HCEC 1CT (cell line): ENCODE measurements at regions not wholly inside any gene's neighbourhood (a gene's known extent, or its start where the extent isn't known, plus 50 kb on each side); places are given as distances from the start of the nearest gene placed in this dataset.

Experiments
- DNase-seq: peaks from one replicate; pipeline ENCODE4 v3.0.0-alpha.2; 2017

DNA sequence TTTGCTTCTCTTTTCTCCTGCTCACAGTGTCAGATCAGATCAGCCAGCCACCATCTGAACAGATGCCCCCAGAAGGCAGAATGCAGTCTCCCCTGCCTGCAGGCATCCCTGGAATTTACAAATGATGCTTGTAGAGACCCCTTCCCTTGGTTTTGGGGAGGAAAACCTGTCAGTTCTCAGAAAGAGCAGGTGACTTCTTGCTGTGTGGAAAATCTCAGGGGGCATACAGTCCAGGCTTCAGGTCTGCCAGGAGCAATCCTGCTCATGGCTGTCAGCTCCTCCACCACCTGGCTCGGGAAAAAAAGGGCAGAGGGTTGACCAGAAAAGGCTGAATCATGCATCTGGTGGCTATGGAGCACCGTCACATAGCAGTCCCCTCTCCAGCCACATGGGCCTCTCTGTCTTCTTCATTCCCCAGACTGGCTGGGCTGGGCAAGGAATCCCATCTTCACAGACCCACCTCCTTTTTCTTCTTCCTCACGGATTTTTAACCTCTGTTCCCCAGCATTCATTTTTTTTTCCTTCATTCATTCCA is 107.0 kb downstream of the KCNF1 start:
- DNase-seq, result no peak

DNA sequence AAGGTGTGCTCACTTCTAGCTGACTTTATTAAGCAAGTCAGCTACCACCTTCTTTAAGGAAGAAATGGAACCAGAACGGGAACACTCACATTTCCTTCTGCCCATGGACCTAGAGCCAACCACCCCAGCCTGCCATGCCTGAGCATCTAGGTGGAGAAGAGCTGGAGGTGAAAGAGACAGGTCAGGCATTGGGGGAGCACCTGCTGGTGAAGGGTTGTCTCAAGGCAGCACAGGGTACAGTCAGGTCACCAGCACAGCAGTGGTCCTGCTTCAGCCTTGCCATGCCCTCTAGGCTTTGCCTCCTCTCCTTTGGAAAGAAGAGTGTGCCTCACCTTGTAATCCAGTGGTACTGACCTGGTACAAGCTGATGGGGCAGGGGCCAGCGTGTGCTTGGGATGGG is 107.9 kb downstream of the KCNF1 start:
- DNase-seq, result no peak

DNA sequence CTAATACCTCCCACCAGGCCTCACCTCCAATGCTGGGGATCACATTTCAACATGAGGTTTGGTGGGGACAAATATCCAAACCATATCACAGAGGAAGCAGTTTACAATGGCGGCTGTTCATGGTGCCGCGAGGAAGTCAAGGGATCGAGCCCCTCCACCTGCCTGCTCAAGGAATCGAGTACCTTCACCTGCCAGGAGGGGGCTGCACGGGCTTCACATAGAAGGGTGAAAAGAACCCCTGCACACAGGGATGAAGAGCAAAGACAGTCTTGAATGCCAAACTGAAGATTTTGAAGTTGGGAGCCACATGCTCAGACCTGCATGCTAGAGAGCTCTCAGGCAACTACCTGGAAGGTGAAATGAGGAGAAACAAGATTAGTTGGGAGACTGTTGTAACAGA is 110.3 kb downstream of the KCNF1 start:
- DNase-seq, result no peak

DNA sequence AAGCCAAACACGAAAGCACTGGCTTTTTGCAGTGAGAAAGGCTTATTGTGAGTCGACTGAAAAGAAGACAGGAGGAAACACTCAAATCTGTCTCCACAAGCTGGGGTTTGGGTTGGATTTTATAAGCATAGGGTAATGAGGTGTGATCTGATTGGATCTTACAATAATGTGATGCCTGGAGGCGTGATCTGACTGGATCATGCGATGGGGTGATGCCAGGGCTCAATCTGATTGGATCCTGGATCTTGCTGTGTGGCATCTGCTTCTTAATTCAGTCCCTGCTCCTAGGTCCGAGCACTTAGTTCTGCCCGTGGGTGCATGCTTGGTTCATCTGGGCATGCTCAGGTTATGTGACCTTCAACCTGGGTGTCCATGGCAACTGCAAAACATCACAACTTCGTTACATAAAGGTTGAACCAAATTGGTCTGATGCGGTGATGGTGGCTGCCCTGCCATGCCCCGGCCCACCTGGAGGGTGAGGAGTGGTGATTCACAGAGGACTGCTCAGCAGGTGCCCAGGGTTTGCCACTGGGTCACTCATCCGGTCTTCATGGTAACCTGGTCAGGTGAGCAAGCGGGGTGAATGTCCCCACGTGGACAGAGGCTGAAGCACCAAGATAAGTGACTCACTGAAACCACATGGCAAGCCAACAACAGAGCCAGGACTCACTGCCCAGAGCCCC is 111.0 kb downstream of the KCNF1 start:
- DNase-seq, result no peak

DNA sequence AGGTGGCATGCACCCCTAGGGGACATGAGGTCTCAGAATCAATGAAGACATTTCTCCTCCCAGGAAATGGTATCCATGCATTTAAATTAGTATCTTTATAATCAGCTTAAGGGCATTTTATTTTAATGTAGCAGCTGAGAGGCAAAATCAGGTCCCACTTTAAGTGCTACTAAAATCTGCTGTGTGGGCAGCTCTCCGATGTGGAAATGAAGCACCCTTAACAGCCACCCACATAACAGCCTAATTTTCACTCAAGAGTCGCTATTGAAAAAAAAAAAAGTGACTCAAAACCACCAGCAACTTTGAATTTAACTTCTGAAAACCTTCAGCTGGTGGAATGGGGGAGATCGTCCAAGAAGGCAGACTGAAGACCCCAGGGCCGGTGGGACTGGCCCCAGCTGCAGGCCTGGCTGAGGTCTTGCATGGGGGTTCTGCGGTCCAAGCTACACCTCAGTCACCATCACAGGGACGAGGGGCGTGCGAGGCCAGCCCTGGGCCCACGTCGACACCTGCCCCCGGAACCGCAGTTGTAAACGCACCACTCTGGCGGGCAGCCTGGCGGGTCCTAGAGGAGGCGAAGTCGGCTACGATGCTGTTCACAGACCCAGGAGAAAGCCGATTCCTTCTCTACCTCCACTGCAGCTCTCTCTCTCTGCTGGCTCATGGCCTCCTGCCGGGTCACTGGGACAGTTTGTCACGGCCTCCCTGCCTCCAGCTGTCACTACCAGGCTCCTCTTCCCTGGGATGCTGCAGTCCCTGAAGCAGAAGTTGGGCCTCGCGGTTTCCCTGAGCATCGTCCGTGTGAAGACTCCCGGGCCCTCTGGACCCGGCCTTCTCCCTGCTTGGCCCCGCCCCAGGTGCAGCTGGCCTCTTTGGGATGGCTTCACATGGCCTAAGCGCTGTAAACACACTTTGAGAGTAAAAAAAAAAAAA is 111.9 kb downstream of the KCNF1 start:
- no peak for DNase-seq

DNA sequence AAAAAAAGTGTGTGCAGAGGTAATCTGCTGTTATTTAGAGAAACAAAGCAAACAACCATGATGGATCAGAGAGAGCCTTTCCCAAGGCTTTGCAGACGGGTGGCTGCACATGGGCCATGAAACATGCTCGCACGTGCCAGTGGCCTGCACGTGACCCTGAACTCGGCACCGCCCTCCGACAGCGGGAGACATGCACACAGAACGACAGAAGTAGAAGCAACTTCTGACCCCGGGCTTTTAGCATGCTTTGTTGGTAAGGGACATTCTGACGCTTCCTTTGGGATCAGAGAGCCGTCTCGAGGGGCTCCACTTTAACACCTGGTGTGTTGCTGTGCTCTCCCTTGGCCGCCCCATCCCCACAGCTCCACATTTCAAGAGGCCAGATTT is 112.5 kb downstream of the KCNF1 start:
- DNase-seq, result no peak

DNA sequence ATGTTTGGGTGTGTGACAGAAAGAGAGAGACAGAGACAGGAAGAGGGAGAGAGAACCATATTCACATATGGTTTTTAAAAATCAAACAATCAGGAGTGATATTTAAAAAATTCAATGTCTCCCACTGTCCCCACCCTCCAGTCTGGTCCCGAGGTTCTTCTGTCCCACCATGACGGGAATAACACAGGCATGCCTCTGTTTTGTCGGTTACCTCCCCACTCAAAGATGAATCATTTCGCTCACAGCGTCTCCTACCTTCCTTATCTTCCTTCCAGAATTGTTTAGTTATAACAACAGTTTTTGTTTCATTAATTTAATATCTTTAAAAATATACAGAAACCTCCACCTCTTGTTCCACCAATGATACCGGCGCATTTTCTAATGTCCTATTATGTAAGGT is 113.0 kb downstream of the KCNF1 start:
- DNase-seq, result no peak

DNA sequence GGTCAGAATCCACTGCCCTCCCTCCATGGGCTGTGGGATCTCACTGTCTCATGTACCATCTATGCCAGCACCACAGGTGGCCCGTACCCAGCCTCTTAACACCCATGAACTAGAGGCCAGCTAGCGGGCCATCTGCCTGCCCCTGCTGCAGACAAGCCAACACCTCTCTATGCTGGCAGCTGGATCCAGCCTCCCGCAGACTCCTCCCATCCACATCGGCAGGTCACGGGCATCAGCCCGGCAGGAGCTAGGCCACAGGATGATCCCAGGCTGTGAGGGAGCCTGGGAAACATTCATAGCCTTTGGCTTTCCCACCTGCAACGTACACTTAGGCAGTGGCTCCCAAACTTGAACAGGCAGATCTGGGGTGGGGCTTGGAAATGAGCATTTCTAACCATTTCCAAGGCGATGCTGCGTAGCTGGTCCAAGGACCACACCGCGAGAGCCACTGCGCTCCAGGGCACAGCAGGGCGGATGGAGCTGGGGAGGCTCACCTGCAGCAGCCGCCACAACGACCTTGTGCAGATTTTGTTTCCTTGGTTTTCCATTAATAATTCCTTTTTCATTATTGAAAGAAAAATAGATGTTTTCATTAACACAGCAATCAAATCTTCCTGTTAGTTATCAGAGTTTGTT is 114.7 kb downstream of the KCNF1 start:
- DNase-seq, result no peak

DNA sequence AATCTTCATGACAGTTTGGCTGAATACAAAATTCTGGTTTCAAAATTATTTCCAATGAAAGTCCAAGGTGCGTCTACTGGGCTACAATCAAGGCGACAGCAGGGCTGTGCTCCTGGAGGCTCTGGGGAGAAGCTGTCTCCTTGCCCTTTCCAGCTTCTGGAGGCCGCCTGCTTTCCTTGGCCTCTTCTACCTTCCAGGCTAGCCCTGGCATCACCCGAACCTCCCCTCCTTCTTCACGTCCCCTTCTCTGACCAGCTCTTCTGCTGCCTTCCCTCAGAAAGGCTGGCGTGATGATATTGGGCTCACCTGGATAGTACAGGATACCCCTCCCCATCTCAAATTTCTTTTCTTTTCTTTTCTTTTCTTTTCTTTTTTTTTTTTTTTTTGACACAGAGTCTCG is 115.5 kb downstream of the KCNF1 start:
- no peak for DNase-seq

DNA sequence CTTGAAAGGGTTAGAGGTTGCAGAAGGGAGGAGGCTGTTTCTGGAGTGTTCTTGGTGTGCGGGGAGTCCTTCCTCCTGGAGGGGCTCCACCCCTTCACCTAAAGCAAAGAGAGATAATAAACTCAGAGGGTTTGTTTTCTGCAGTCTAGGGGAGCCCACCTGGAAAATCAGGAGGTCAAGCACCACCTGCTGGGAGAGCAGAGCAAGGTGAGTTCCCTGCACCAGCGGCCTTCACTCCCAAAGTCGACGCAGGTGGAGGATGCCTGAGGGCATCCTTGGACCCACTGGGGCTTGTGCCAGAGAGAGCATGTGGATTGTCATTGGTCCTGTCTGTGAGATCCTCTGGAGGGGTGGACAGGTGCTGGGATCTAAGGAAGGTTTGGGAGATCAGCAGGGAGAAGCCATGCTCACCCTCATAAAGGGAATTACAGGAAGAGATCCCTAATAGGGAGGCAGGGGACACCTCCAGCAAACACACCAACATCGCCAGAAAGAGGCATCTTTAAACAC is 116.7 kb downstream of the KCNF1 start:
- no peak for DNase-seq

DNA sequence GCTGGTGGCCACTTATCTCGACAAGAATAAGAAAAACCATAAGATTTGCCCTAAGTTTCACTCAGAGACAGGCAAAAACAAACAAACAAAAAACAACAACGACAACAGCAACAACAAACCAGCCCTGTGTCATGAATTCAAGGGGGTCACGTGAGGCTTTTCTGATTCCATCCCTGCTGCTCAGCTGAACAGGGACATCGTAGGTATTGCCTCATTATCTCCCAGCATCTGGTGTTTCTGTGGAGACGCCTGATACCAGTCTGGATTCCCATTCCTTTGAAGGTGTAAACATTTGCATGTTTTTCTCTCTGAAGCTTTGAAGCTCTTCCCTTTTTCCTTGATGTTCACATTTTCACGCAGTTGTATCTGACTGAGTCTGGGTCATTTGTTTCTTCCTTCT is 117.4 kb downstream of the KCNF1 start:
- DNase-seq, result no peak

DNA sequence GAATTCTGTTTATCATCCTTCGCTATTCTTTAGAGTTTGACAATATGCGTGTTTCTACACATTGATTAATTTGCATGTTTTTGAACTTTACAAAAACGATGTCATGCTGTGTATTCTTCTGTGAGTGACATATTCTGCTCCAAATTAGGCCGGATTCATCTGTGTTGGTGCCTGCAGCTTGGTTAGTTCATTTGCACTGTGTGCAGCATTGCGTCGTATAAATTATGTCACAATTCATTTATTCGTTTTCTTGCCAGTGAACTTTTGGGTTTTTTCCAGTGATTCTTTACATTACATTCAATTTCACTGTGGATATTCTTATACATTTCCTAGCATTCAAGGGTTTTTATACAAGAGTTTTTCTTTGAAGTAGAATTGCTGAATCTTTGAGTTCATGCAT is 118.3 kb downstream of the KCNF1 start:
- no peak for DNase-seq

DNA sequence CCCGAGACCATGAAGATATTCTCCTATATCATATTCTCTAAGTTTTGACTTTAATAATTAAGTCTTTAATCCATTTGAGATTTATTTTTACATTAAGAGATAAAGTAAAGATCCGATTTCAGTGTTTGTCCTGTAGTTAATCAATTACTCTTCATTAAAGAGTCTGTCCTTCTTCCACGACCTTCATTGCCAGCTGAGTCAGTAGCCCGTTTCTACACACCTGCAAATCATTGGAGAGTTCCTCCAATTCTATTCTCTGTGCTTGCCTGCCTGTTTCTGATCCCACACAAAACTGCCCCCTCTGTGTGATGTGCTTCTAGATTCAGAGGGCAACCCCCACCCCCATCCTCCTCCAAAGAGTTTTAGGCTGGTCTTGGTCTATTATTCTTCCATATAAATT is 119.2 kb downstream of the KCNF1 start:
- DNase-seq, result no peak

DNA sequence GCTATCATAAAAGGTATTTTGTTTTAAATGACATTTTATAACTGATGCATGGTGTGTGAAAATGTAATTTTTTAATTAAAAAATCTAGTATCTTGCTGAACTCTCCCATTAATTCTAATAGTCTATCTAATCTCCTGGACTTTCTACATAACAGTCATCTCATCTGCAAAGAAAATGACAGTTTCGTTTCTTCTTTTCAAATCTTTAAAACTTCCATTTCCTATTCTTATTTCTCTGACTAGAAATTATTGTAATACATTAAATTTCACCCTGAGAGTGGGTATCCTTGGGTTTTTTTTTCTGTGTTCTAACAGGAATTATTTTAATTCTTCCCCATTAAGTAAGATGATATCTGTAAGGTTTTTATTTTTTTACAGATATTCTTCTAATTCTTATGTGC is 120.1 kb downstream of the KCNF1 start:
- no peak for DNase-seq

DNA sequence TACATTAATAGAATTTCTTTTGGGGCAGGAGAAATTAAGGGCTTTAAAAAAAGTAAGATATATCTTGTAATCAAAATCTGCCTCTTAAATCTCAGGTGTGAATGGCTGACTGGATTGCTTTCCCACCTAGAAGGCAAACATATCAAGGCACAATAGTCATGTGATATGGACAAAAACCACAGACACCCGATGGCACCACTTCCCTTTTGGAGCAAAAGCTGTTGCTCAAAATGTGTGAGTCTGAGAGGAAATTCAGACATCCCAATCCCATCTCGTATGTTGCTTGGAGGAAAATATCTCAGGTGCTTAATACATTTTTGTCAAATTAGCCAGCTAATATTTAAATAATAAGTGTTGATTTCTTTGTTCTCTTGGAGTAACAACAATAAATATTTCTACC is 120.7 kb downstream of the KCNF1 start:
- no peak for DNase-seq

DNA sequence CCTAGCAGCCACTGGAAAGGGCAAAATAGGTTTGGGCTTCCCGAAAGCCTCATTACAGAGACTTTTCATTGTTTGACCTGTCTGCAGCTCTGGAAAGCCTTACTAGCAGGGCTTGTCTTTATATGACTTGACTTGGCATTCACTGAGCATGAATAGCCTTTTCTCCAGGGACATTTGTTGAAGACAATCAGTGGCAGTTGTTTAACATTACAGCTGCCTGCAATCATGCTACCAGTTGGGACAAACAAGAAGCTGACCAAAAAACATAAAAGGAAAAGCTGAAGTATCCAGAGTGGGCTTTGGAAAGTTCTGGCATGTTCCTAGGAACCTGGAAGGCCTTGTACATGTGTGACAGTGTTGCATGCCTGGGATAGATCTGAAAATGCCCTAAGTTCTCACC is 121.4 kb downstream of the KCNF1 start:
- DNase-seq, result no peak

DNA sequence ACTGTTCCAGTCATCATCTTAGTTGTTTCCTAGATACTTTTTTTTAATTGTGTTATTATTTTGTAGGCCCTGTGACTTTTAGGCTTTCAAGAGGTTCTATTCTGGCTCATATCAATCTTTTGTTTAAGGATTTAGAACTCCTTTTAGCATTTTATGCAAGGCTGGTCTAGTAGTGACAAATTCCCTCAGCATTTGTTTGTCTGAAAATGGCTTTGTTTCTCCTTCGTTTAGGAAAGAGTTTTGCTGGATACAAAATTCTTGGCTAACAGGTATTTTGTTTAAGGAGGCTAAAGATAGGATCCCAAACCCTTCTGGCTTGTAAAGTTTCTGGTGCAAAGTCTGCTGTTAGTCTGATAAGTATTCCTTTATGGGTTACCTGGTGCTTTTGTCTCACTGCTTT is 116.6 kb upstream of the SLC66A3 start:
- DNase-seq, result no peak

DNA sequence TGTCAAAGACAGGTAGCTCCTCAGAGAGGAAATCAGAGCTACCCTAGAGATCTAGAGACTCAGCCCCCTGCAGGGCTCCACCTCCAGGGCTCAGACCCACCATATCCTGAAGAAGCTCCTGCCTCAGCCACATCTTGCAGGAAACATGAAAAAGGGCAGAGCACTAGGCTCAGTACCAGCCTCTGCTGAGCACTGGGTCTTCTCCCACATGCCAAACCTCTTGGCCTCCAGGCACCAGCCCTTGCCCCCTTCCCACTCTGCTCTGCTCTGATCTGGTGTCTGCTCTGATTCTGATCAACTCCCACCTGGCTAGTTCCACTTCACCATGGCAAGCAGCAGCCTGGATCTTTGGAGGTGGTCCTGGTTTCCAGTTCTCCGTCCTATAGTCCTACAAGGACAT is 114.3 kb upstream of the SLC66A3 start:
- no peak for DNase-seq

DNA sequence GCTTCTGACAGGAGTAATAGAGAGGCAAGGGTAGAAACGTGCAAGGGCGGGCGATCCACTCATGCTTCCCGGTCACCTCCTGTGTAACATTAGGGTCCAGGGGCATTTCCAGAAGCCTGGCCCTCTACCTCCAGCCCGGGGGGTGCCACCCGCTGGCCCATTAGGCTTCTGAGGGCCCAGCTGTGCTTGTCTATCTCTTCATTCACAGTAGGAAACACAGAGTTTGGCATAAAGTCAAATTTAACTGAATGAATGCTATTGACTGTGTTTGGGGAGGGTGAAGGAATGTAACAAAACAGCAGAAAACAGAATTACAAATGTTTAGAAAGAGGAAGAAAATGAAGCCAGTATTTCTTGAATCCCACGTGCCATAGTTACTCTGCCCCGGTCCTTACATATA is 112.4 kb upstream of the SLC66A3 start:
- DNase-seq, result no peak

DNA sequence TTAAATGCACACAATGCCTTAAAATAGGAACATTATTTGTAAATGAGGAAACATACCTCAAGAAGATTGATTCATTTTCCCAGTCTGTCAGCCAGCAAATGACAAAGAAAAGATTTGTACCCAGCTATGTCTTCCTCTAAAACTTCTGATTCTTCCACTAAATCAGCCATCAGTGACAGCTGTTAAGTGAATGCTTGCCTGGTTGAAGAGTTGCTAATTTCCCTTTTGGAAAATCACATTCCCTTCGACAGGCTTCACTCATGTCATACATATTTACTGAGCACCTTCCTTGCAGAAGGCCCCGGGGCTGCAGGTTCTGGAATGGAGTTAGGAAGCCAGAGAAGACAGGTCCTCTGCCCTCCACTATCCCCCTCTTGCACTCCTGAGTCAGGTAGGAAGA is 112.0 kb upstream of the SLC66A3 start:
- DNase-seq, result no peak

DNA sequence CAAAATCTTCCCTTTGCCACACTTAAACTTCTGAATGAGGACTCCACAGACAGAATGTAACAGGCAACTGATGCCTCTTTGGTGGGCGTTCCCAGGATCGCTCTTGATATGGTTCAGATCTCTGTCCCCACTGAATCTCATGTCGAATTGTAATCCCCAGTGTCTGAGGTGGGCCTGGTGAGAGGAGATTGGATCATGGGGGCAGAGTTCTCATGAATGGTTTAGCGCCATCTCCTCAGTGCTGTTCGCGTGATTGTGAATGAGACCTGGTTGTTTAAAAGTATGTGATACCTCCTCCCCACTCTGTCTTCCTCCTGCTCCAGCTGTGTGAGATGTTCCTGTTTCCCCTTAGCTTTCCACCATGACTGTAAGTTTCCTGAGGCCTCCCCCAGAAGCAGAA is 111.1 kb upstream of the SLC66A3 start:
- DNase-seq, result no peak

DNA sequence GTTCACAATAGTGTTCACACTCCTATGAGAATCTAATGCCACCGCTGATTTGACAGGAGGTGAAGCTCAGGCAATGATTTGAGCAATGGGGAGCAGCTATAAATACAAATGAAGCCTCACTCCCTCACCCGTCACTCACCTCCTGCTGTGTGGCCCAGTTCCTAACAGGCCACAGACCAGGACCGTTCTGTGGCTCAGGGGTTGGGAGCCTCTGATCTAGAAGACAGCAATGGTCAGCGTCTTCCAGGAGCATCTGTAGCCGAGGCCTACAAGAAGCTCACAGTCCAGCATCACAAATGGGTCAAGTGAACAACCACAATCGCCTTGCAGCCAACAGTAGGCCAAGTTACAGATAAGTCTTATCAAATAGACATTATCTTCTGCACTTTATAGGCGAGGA is 110.0 kb upstream of the SLC66A3 start:
- no peak for DNase-seq

DNA sequence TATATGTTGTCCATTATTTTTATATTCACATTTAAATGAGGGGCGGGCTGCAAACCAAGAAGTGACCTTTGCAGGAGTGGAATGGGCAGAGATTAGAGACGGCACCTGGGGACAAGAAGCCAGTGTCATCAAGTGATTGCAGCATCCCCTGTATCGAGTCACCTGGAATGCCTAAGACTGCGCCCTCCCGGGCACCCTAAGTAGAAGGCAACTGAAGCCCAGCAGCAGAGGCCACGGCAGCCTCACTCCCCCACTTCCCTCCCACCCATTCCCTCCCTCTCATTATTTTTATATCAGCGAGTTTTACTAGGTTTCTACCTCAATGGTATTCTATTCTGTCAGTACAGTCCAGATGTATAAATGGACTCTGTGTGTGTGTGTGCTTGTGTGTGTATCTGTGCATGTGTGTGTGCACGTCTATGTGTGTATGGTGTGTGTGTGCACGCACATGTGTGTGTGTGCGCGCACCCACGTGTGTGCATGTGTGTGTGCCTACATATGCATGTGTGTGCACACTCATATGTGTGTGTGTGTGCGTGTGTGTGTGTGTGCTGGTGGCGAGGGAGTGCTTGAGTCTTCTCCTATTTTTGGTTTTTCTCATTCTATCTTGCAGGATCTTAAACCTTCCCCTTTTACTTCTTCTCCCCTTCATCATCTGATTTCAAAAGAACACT is 106.8 kb upstream of the SLC66A3 start:
- DNase-seq, result no peak
